Fibroblast of pulmonary artery (primary cell): ENCODE measurements at regions not wholly inside any gene's neighbourhood (a gene's known extent, or its start where the extent isn't known, plus 50 kb on each side); places are given as distances from the start of the nearest gene placed in this dataset.

Source experiments
- DNase-seq: peaks from one replicate; pipeline ENCODE4 v3.0.0-alpha.2; 2010; ENCODE audit warnings: low read depth
- H3K4me3 ChIP-seq: replicated peaks from 2 replicates; pipeline ENCODE4 v1.5.1; 2011; ENCODE audit warnings: low read depth, mild to moderate bottlenecking, control low read depth, low read length, moderate library complexity
- TF ChIP-seq, protein P1 (sequence below): IDR thresholded peaks from 2 replicates; pipeline ENCODE4 v1.5.1; 2011; ENCODE audit warnings: mild to moderate bottlenecking, control low read depth, low read length, inconsistent platforms; ENCODE audit errors: missing control alignments

DNA sequence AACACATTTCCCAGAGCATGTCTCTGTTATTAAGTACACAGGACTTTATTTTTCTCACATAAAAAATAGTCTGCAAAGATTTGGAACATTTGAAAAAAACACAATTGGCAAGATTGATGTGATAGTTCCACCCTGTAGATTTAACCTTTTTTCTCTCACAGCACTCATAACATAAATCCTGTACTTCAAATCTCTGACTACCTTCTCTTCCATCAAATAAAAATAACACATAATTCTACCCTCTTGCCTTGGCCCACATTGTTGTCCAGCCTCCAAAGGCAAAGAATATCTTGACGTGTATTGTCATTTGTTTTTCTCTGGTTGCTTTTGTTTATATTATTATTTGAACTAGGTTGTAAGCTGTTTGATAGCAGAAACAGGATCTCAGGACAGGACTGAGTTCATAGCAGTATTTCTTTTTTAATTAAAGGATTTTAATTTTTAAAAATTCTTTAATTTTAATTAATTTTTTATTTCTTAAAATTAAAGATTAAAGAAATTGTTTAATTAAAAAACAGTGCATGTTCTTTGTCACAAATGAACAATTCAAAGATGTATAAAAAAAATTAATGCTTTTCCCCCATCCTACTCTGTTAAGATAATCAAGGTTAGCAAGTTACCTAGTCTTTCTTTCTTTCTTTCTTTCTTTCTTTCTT lies 69.1 kb upstream of the PCSK1 start:
- TF ChIP-seq, protein P1, sequence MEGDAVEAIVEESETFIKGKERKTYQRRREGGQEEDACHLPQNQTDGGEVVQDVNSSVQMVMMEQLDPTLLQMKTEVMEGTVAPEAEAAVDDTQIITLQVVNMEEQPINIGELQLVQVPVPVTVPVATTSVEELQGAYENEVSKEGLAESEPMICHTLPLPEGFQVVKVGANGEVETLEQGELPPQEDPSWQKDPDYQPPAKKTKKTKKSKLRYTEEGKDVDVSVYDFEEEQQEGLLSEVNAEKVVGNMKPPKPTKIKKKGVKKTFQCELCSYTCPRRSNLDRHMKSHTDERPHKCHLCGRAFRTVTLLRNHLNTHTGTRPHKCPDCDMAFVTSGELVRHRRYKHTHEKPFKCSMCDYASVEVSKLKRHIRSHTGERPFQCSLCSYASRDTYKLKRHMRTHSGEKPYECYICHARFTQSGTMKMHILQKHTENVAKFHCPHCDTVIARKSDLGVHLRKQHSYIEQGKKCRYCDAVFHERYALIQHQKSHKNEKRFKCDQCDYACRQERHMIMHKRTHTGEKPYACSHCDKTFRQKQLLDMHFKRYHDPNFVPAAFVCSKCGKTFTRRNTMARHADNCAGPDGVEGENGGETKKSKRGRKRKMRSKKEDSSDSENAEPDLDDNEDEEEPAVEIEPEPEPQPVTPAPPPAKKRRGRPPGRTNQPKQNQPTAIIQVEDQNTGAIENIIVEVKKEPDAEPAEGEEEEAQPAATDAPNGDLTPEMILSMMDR = no peak
- no peak overlapping the region for H3K4me3 ChIP-seq
- no peak for DNase-seq

DNA sequence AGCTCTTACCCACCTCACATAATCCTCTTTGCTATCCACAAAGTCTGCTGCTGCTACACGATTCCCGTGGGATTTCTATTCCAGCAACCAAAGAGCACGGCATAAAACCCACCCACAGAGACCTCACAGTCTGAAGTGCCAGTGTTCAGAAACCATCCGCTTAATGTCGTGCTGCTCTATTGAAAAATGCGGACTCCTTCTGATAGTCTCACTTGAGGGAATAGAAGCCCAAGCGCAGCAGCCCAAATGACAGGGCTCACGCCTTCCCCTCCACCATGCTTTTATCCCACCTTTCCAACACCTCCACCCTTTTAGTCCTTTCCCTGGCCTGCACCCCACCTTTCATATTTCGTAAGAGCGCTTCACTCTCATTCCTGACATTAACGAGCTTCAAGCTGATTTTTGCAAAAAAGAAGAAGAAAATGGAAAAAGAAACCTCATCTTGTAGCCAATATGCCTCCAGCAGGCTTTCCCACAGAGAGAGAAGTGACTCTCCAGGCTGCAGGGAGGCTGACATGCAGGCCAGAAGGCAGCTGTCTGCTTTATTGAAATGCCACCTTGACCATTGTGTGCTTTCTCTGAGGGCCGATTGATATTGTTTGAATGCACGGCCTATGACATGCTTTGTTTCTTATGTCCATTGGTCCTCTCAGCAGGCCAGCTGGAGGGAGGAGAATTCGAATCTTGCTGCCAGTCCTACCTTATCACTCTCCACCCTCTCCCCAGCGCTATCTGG lies 70.6 kb upstream of the PCSK1 start:
- no peak overlapping the region for H3K4me3 ChIP-seq
- DNase-seq = no peak
- TF ChIP-seq, protein P1 = no peak

DNA sequence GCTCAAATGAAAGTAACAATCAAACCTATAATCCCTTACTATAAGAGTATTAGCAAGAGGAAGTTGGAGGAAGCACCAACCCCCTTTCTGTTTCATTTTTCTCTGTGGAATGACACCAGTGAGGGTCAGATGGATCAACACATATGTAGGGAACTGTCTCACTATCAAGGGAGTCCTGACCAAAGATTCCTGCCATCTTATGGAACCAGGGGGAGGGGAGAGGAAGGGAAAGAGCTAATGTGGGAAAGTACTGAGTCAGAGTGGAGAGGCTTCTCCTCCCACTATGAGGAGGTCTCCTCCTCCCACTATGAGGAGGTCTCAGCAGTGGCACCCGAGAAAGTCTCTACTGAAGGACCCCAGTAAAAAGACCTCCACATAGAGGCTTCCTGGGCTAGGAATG lies 73.3 kb upstream of the PCSK1 start:
- TF ChIP-seq, protein P1 = no peak
- DNase-seq = no peak
- no peak overlapping the region for H3K4me3 ChIP-seq

DNA sequence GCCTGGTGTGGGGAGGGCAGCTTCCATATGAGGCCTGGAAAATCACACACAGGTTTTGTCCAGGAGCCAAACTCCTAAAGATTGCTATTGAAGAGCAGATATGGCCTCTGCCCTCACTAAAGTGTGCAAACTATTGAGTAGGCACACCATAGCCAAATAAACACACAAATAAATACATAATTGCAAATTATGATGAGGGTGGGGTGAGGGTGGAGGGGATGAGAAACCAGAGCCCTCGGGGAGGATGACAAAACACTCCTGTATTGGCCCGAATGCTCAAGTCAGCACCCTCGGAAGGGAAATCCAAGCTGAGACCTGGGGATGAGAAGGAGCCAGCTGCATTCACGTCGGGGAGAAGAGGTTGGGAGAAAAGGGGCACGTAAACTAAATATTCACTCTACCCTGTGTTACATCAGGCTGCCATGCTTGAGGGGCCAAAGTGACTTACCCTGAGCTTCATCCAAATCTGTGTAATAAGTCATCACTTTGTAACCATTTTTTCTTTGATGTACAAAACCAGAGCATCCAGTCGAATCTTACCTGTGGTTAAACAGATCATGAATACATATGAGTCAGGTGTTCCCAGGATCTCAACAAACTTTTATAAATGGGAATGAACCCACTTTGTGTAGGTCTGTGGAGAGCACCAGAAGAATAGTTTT lies 73.9 kb upstream of the PCSK1 start:
- DNase-seq = no peak
- H3K4me3 ChIP-seq = no peak overlapping the region
- TF ChIP-seq, protein P1 = no peak

DNA sequence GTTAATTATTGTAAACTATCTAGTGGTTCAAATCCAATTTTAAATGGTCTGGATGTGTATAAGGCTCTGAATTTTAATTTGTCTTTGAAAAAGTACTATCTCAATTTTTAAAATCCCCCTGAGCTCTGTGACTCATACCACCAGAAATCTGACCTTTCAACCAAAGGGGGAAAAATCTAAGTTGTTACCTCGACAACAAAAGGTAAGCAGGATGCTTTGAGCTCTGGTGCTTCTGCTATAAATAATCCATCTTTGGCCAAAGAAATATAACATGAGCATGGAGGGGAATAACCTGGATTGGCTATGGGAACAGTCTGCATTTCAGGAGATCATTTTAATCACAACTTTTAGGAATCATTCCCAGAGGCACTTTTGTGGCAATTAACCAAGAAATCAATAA lies 76.3 kb upstream of the PCSK1 start:
- no peak overlapping the region for H3K4me3 ChIP-seq

DNA sequence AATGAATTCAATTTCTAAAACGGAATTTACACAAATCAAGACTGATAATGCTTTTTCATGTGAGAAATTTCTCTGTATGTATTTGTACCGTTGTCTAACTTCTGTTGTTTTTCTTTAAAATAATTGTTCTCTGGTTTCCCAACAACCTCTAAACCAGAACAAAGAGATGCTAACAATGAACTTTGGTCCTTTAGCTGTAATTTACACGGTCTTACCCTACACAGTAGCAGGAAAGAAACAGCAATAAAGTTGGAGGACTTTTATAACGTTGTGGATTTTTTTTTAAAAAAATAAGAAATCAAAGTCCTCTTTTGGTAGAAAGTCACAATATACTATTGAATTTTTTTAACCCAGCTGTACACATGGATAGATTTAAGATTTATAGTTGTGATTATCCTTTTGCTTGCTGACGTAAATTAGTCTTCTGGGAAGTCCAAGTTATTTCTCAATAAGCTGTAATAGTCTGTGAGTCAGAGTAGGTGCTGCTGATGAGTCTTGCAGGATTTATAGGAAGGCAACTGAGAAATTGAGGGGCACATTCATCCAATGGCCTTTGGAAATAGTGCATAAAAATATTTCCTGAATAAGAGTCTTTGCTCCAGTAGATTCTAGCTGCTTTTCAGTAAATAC lies 76.8 kb upstream of the PCSK1 start:
- TF ChIP-seq, protein P1 = no peak
- H3K4me3 ChIP-seq = no peak overlapping the region
- DNase-seq = peak; percentile 93

More for the DNA sequence above, 76.3 kb upstream of the PCSK1 start:
- peak; percentile 41 for DNase-seq
- TF ChIP-seq, protein P1 = no peak
